DOHH2 (cell line): ENCODE measurements at regions not wholly inside any gene's neighbourhood (a gene's known extent, or its start where the extent isn't known, plus 50 kb on each side); places are given as distances from the start of the nearest gene placed in this dataset.

Source experiments
- CTCF ChIP-seq: fragments of 200-600 bp; sonication (generic); IDR thresholded peaks from one replicate; pipeline ENCODE4 v1.5.1; 2014; ENCODE audit warnings: antibody characterized with exemption, mild to moderate bottlenecking, low read depth, low read length; ENCODE audit not compliant: poor library complexity, severe bottlenecking
- EZH2phosphoT487 ChIP-seq: fragments of 200-600 bp; sonication (generic); IDR thresholded peaks from 2 replicates; pipeline ENCODE4 v1.6.1; 2017; ENCODE audit warnings: borderline replicate concordance, mild to moderate bottlenecking, antibody characterized with exemption, low read length, moderate library complexity, mixed read lengths

DNA sequence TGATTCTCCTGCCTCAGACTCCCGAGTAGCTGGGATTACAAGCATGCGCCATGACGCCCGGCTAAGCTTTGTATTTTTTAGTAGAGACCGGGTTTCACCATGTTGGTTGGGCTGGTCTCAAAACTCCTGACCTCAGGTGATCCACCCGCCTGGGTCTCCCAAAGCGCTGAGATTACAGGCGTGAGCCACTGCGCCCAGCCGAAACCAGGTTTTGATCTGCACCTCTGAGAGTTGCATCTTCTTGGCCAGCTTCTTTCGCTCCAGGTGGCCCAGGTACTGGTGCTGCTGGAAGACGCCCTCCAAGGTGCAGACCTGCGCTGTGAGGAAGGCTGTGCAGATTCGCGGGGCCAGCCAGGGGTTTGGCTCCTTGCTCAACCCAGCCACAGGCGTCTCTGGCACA lies 275.4 kb upstream of the LRRC3B start:
- TF ChIP-seq CTCF, result no peak
- TF ChIP-seq EZH2phosphoT487, result no peak
